H9 (cell line): ENCODE measurements at regions not wholly inside any gene's neighbourhood (a gene's known extent, or its start where the extent isn't known, plus 50 kb on each side); places are given as distances from the start of the nearest gene placed in this dataset.

Experiments used
- DNase-seq: peaks from one replicate; pipeline ENCODE4 v3.0.0-alpha.2; 2017
- H2AFZ ChIP-seq: one replicate; pipeline ENCODE4 v1.6.1; 2013; ENCODE audit warnings: mild to moderate bottlenecking, low read length, control low read depth, moderate library complexity
- H2AK5ac ChIP-seq: 2 replicates; pipeline ENCODE4 v1.6.1; 2013; ENCODE audit warnings: low read length, control low read depth, mixed read lengths; ENCODE audit not compliant: insufficient read length
- H2BK120ac ChIP-seq: one replicate; pipeline ENCODE4 v1.6.1; 2013; ENCODE audit warnings: low read depth, mild to moderate bottlenecking, low read length, control low read depth, inconsistent platforms; ENCODE audit not compliant: poor library complexity, severe bottlenecking
- H2BK12ac ChIP-seq: 2 replicates; pipeline ENCODE4 v1.6.1; 2013; ENCODE audit warnings: low read length, control low read depth, mixed read lengths, low read depth; ENCODE audit not compliant: insufficient read length
- H2BK15ac ChIP-seq: 2 replicates; pipeline ENCODE4 v1.6.1; 2013; ENCODE audit warnings: low read depth, low read length, control low read depth
- H2BK20ac ChIP-seq: one replicate; pipeline ENCODE4 v1.6.1; 2013; ENCODE audit warnings: low read depth, mild to moderate bottlenecking, low read length, control low read depth, inconsistent platforms; ENCODE audit not compliant: poor library complexity, severe bottlenecking
- H2BK5ac ChIP-seq: 2 replicates; pipeline ENCODE4 v1.6.1; 2013; ENCODE audit warnings: low read length, control low read depth, mixed read lengths; ENCODE audit not compliant: insufficient read length
- H3K14ac ChIP-seq: 2 replicates; pipeline ENCODE4 v1.6.1; 2013; ENCODE audit warnings: low read length, control low read depth; ENCODE audit not compliant: insufficient read depth
- H3K18ac ChIP-seq: 2 replicates; pipeline ENCODE4 v1.6.1; 2013; ENCODE audit warnings: low read depth, mild to moderate bottlenecking, mixed read lengths, low read length, control low read depth; ENCODE audit not compliant: insufficient read length
- H3K23ac ChIP-seq: 2 replicates; pipeline ENCODE4 v1.6.1; 2013; ENCODE audit warnings: low read length, control low read depth, mixed read lengths, low read depth; ENCODE audit not compliant: insufficient read length
- H3K23me2 ChIP-seq: 2 replicates; pipeline ENCODE4 v1.6.1; 2013; ENCODE audit warnings: low read depth, mild to moderate bottlenecking, mixed read lengths, low read length, control low read depth; ENCODE audit not compliant: insufficient read length, poor library complexity, severe bottlenecking
- H3K27ac ChIP-seq: 2 replicates; pipeline ENCODE4 v1.5.1; 2013; ENCODE audit warnings: low read length, control low read depth, mixed read lengths, low read depth; ENCODE audit not compliant: insufficient read length
- H3K27me3 ChIP-seq: 2 replicates; pipeline ENCODE4 v1.6.1; 2013; ENCODE audit warnings: low read length, control low read depth, inconsistent platforms; ENCODE audit not compliant: insufficient read depth
- H3K4ac ChIP-seq: 2 replicates; pipeline ENCODE4 v1.6.1; 2013; ENCODE audit warnings: low read depth, mild to moderate bottlenecking, control low read depth, inconsistent platforms, low read length, moderate library complexity
- H3K4me1 ChIP-seq: 2 replicates; pipeline ENCODE4 v1.6.1; 2013; ENCODE audit warnings: low read length, control low read depth, inconsistent platforms; ENCODE audit not compliant: insufficient read depth
- H3K4me2 ChIP-seq: 2 replicates; pipeline ENCODE4 v1.6.1; 2013; ENCODE audit warnings: low read length, control low read depth, mixed read lengths; ENCODE audit not compliant: insufficient read length, insufficient read depth
- H3K56ac ChIP-seq: 2 replicates; pipeline ENCODE4 v1.6.1; 2013; ENCODE audit warnings: low read depth, mild to moderate bottlenecking, mixed read lengths, low read length, control low read depth; ENCODE audit not compliant: insufficient read length
- H3K79me1 ChIP-seq: 2 replicates; pipeline ENCODE4 v1.6.1; 2013; ENCODE audit warnings: low read depth, mild to moderate bottlenecking, moderate library complexity, low read length, control low read depth, inconsistent platforms; ENCODE audit not compliant: insufficient read depth, poor library complexity, severe bottlenecking
- H3K79me2 ChIP-seq: 2 replicates; pipeline ENCODE4 v1.6.1; 2013; ENCODE audit warnings: low read length, control low read depth, inconsistent platforms; ENCODE audit not compliant: insufficient read depth
- H3K9ac ChIP-seq: 2 replicates; pipeline ENCODE4 v1.6.1; 2013; ENCODE audit warnings: low read length, control low read depth, mixed read lengths; ENCODE audit not compliant: insufficient read length; ENCODE audit errors: extremely low read depth
- H3K9me3 ChIP-seq: one replicate; pipeline ENCODE4 v1.6.1; 2013; ENCODE audit warnings: low read depth, low read length, inconsistent platforms; ENCODE audit not compliant: control insufficient read depth
- H3T11ph ChIP-seq: one replicate; pipeline ENCODE4 v1.6.1; 2013; ENCODE audit warnings: mild to moderate bottlenecking, low read length, control low read depth, inconsistent platforms
- H4K20me1 ChIP-seq: one replicate; pipeline ENCODE4 v1.6.1; 2013; ENCODE audit not compliant: control insufficient read depth, insufficient read length, insufficient read depth
- H4K5ac ChIP-seq: 2 replicates; pipeline ENCODE4 v1.6.1; 2013; ENCODE audit warnings: low read depth, mild to moderate bottlenecking, mixed read lengths, low read length, control low read depth; ENCODE audit not compliant: insufficient read length
- H4K8ac ChIP-seq: replicated peaks from 2 replicates; pipeline ENCODE4 v1.6.1; 2013; ENCODE audit warnings: low read length, control low read depth, mixed read lengths, low read depth; ENCODE audit not compliant: insufficient read length
- H4K91ac ChIP-seq: 2 replicates; pipeline ENCODE4 v1.6.1; 2013; ENCODE audit warnings: low read depth, mild to moderate bottlenecking, moderate library complexity, mixed read lengths, low read length, control low read depth; ENCODE audit not compliant: insufficient read length
- H3K27ac Mint-ChIP-seq, 3 experiments: 2 replicates in 2 of 3; 3 replicates in 1 of 3; pipeline ENCODE4 v1.8.0; 2020 to 2021; ENCODE audit warnings: mixed read lengths in 3 of 3, mild to moderate bottlenecking in 1 of 3, moderate library complexity in 1 of 3
- H3K27me3 Mint-ChIP-seq: 2 replicates; pipeline ENCODE4 v1.8.0; 2021; ENCODE audit warnings: low read depth, mild to moderate bottlenecking, moderate library complexity, mixed read lengths
- H3K36me3 Mint-ChIP-seq, 3 experiments: 2 replicates in 2 of 3; 3 replicates in 1 of 3; pipeline ENCODE4 v1.8.0; 2020 to 2021; ENCODE audit warnings: low read depth in 3 of 3, mixed read lengths in 3 of 3; ENCODE audit not compliant: insufficient read depth in 1 of 3
- H3K4me1 Mint-ChIP-seq, 2 experiments: 2 replicates each; pipeline ENCODE4 v1.8.0; 2020; ENCODE audit warnings: mixed read lengths in 2 of 2
- H3K4me3 Mint-ChIP-seq, 2 experiments: 2 replicates in 1 of 2; 3 replicates in 1 of 2; pipeline ENCODE4 v1.8.0; 2020 to 2021; ENCODE audit warnings: mild to moderate bottlenecking in 2 of 2, mixed read lengths in 2 of 2, moderate library complexity in 1 of 2
- H3K9me3 Mint-ChIP-seq, 2 experiments: 2 replicates in 1 of 2; 3 replicates in 1 of 2; pipeline ENCODE4 v1.8.0; 2020; ENCODE audit warnings: mild to moderate bottlenecking in 2 of 2, mixed read lengths in 2 of 2, moderate library complexity in 1 of 2
- CTCF ChIP-seq: fragments of 200-600 bp; sonication (generic); conservative IDR thresholded peaks from 3 replicates; pipeline ENCODE4 v1.8.0; 2021; ENCODE audit warnings: antibody characterized with exemption, mild to moderate bottlenecking
- WGBS: extraction: QIAGEN DNeasy Blood & Tissue Kit; methylation state at CpG from one replicate; pipeline ENCODE4 v1.1.7; 2013; ENCODE audit warnings: missing lambda C conversion rate, low lambda C conversion rate, mixed read lengths; ENCODE audit not compliant: insufficient read length; ENCODE audit errors: extremely low coverage; 5-methylcytosine and 5-hydroxymethylcytosine counted together

- Histone ChIP-seq H2AK5ac (no peak overlapping the region), H4K5ac (no peak overlapping the region), H2BK120ac (no peak overlapping the region), H3K4ac (no peak overlapping the region), H3K14ac (no peak overlapping the region), H4K8ac (no peak overlapping the region), H3K27ac (no peak overlapping the region), H3K9me3 (no peaks in the 10 kb centered on the region), H2BK20ac (no peak overlapping the region), H3K79me1 (no peaks in the 10 kb centered on the region), H4K20me1 (no peaks in the 10 kb centered on the region), H3K27me3 (no peaks in the 10 kb centered on the region; the same call in 1 of the 2 replicates), H3K23ac (no peak overlapping the region), H2BK15ac (no peak overlapping the region), H3K4me1 (no peaks in the 10 kb centered on the region), H2BK12ac (no peak overlapping the region), H2BK5ac (no peak overlapping the region), H3K4me2 (no peak overlapping the region), H3T11ph (no peak overlapping the region), H3K18ac (no peak overlapping the region), H3K79me2 (no peaks in the 10 kb centered on the region), H2AFZ (no peak overlapping the region), H3K23me2 (no peaks in the 10 kb centered on the region), H3K56ac (no peak overlapping the region), H3K9ac (no peak overlapping the region), H4K91ac (no peak overlapping the region)
- no peak for TF ChIP-seq CTCF
- DNase-seq = no peak
- Mint-ChIP-seq H3K36me3 (no peaks in the 10 kb centered on the region), H3K4me1 (peaks cover 10 to 14% of the 10 kb centered on the region in 2 experiments), H3K9me3 (no peaks in the 10 kb centered on the region), H3K27me3 (peaks cover 27% of the 10 kb centered on the region), H3K4me3 (no peak overlapping the region), H3K27ac (no peak overlapping the region)
- WGBS = no CpG with 5 or more reads among the region's 3 CpGs
Measured at GRCh38 chr1:5142389-5142788, 488.0 kb downstream of the AJAP1 start.
